DMS153 treated with DMSO at 0.1 percent for 48 hours (cell line): ENCODE measurements at regions not wholly inside any gene's neighbourhood (a gene's known extent, or its start where the extent isn't known, plus 50 kb on each side); places are given as distances from the start of the nearest gene placed in this dataset.
A peak's percentile ranks its signal among the peaks of the same experiment; 100 is the strongest.
"Not testable (repeated sequence)": the region's sequence is repeated elsewhere in the genome, so short reads cannot be mapped to it uniquely, and the experiment has no call there.

Experiments used
- DNase-seq: peaks from one replicate; lab custom pipeline; 2025; ENCODE audit not compliant: unreplicated experiment; lab: John Stamatoyannopoulos, UW

GRCh38 chr9:6160579-6160978 lies 55.0 kb upstream of the IL33 start:
- DNase-seq = no peak

DNA sequence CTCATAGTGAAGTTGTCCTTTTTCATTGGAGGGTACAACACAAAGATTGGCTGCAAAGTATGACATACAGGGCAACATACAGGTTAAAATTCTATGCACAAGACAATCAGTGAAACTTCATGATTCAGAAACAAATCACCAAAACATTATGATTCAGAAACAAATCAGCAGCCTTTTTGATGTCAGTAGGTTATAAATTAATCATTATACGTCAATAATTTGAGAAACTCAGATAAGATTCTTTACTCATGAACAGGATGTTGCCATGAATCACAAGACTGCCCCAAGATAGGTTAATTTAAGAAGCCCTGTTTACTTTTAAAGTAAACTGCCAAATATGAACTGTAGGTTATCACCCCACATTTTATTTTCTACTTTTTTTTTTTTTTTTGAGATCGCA lies 62.2 kb upstream of the IL33 start:
- no peak for DNase-seq

GRCh38 chr9:6152788-6153187 lies 62.8 kb upstream of the IL33 start:
- no peak for DNase-seq

DNA sequence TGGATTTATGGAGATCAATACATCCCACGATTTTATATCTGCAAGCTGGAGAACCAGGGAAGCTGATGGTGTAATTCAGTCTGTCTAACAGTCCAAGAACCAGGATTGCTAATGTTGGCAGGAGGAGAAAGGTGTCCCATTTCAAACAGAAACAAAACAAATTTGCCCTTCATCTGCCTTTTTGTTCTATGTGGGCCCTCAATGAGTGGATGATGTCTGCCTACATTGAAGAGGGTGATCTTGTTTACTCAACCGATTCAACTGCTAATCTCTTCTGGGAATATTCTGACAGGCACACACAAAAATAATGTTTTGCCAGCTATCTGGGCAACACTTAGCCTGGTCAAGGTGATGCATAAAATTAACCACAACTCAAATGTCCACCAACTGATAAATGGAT lies 65.1 kb upstream of the IL33 start:
- no peak for DNase-seq

DNA sequence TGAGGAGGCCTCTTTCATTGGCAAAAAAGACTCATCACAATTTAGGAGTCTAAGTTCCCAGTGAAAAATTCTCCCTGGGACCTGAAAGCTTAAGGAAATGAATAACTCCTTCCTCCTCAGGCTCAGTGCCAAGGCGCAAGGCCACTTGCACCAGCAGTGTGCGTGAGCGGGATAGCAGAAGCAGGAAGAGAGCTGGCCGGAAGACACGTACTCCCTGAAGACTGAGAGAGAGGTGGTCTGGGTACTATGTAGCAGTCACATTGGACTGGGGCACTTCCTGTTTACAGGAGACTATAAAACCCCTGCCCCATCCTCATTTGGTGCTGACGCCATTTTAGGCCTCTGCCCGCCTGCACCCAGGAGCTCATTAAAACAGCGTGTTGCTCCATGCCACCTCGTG lies 66.3 kb upstream of the IL33 start:
- DNase-seq = no peak

DNA sequence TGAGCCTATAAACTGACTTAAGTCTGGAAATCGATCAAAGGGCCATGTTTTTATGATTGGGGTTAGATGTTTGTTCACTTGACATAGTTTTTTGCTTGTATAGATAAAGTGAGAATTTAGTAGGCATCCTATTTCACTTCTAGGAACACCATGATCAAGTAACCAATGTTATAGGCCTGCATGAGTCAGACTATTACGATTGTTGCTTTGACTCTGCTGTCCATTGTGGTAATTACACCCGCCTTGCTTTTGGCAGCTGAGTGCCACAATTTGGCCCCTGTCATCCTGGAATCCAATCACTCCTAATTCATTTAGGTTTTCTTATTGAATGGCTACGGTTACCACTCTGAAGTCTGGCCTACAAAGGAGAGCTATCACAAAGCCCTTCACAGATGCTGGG lies 67.8 kb upstream of the IL33 start:
- no peak for DNase-seq

- no peak for DNase-seq
Measured at GRCh38 chr9:6144947-6145346, 70.7 kb upstream of the IL33 start.

DNA sequence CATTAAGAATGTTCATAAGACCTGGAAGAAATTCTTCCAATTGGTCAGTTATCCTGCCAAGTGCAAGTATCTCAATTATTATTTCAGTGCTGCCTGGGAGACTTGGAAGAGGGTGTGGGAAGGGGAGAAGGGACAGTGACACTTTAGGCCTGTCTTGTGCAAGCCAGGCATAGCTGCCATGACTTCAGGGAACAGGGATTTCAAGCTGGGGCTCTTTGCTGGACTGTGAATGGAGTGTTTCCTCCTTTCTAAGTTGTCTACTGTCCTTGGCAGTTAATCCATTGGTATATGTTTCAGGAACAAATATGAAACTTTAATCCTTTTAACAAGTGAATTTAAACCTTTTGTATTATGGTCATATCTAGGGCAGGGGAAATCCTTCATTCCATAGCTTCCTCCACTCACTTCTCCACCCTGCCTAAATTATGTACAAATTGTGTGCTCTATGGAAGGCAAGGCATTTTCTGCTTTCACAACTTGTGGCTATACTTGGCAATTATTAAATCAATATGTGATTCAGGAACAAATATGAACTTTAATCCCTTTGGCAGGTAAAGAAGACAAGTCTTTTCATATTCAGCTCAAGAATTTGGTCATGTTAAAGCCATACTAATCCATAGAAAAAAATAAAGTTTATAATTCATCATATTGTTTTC lies 72.7 kb upstream of the IL33 start:
- DNase-seq = no peak

- not testable (repeated sequence) for DNase-seq
Measured at GRCh38 chr9:6135780-6136179, 79.8 kb upstream of the IL33 start.

DNA sequence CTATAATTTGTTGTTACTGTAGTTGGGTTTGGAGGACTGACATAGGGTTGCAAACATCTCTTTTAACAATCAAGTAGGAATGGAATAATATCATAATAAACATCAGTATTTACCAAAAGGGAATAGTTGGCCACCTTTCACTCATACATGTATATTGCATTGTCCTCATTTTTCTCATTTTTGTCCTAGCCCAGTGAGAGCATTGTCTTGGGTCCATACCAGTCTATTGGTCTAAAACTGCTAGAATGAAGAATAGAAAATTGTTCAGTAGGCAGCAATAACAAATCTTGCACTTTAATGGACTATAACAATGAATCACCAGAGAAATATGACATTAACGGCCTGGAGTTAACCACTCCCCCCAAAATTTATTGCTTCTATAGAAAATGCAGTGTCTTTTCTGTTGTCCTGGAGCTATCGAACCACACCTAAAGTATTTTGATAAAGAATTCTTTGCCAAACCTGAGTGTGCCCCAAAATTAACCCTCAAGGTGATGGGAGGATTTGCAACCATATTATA lies 80.9 kb upstream of the IL33 start:
- no peak for DNase-seq

- DNase-seq = no peak
Measured at GRCh38 chr9:6133346-6134063, 82.1 kb upstream of the IL33 start.

DNA sequence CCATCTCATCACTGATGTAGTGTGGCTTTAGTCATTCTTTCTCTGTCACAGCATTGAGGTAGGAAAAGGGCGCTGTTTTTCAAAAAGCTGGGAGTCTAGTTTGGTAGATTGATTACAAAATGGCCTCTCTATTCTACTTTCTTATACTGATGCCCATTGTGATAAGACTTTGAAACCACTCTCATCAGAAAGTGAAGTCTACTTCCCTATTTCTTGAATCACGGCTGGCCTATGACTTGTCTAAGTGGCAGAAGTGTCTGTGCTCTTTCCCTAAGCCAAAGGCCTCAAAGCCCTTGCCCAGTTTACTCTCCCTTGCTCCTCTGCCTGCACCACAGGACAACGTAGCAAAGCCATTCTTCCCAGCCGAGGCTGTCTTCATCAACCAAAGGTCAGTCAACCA lies 83.0 kb upstream of the IL33 start:
- DNase-seq = no peak

- DNase-seq = no peak
Measured at GRCh38 chr9:6128030-6128429, 87.6 kb upstream of the IL33 start.

DNA sequence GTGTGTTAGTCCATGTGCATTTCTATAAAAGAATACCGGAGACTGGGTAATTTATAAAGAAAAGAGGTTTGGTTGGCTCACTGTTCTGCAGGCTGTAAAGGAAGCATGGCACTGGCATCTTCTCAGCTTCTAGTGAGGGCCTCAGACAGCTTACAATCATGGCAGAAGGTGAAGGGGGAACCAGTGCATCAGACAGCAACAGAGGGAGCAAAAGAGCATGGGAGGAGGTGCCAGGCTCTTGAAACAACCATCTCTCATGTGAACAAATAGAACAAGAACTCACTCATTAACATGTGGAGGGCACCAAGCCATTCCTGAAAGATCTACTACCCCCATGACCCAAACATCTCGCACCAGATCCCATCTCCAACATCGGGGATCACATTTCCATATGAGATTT lies 89.2 kb upstream of the IL33 start:
- no peak for DNase-seq

- DNase-seq = no peak
Measured at GRCh38 chr9:6123416-6123815, 92.2 kb upstream of the IL33 start.

DNA sequence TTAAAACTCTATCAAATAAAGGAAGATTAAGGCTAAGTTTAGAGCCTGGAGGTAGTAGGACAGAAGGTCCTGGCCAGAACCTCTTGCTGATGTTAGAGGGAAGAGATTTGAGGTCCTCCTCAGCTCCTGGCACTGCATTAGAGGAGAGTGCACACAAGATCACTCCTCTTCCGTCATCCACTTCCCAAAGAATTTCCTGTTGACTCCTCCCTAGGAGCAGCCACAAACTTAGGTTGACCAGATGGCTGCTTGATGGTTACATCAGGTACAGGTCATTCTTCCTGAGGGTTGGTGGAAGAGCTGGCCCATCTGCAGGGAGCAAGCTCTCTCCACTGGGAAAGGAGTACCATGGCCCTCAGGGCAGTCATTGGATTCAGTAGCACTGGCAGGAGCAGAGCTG lies 93.9 kb upstream of the IL33 start:
- DNase-seq = no peak

DNA sequence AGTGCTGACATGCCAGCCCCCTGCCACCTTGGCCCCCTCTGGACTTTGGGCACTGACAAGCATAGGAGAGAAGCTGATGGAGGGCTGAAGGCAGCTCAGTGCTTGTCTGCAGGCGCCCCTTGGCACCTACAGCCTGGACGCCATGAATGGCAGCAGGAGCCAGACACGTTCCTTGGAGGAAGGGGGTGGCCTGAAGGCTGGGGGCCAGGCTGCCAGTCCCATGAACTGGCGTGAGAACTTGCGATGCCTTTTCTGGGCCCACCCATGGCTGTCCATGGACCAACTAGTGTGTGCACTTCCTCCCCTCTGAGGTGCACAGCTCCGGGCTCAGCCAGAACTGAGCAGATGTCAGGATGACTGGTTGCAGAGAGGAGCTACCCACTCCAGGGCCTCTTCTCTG lies 99.0 kb upstream of the RANBP6 start:
- DNase-seq = no peak

DNA sequence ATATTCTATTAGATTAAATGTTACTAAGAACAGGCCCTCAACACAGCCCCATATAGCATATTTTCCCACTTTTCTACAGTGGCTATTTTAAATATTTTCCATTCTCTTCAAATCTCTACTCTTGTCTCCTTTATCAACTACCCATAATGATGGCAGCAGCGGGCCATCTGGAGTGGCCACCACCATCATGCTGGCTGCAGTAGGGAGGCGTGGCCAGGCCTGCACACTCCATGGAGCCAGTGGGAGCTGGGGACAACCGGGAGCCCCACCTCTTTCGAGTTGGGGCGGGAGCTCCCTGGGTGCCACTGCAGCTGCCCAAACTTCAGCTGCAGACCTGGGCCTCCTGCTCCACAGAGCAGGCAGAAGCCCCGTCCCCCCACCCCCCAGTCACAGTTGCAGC lies 98.4 kb upstream of the RANBP6 start:
- no peak for DNase-seq

GRCh38 chr9:6113312-6113711 lies 97.9 kb upstream of the RANBP6 start:
- no peak for DNase-seq

DNA sequence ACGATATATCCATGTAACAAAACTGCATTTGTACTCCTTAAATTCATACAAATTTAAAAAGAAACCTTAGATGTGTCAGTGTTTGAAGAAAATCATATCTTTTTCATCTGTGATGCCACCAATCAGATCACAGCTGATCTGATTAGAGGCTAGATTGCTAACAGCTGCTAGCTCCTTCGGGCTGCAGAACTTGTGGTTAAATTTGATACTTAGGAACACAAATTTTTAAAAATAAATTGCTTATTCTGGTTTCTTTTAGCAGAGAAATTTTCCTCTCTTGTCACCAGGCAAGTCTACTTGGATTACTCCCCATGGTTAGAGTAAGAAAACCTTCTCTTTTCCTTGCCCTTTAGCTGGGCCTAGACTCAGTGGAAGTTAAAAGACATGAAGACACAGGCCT lies 94.6 kb upstream of the RANBP6 start:
- DNase-seq = no peak

GRCh38 chr9:6109571-6109970 lies 94.1 kb upstream of the RANBP6 start:
- no peak for DNase-seq

DNA sequence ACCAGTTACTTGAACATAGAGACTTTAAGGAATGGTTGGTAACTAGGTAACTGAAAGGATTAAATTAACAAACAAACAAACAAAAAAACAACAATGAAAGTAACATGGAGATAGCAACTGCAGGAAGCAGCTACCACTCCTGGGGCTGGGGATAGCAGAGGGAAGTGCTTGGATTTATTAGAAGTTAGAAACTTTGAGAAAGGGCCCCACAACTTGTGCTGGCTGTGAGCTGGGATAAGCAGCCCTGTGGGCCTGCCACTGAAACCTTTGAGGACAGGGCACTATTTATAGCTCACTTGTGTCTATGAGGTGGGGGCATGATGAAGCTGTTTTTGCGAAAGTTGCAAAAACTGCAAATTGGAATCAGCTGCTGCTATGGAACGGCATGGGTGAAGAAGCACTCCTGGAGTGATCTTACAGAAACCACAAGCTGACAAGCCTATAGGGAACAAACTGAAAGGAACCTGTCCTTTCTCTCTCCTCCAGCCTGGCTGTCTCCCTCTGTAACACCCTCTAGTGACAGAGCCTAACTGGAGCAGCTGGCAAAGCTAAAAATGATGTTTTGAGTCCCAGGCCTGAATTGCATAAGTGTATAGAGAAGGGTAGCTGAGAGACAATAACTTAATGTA lies 91.4 kb upstream of the RANBP6 start:
- DNase-seq = peak; percentile 37
